Spleen (tissue), 11 donors: ENCODE measurements at regions not wholly inside any gene's neighbourhood (a gene's known extent, or its start where the extent isn't known, plus 50 kb on each side); places are given as distances from the start of the nearest gene placed in this dataset.

Source experiments
- DNase-seq: peaks from one replicate; pipeline ENCODE4 v3.0.0-alpha.2; 2020
- H3K27ac ChIP-seq, 8 donors: fragments of 200-600 bp; sonication (generic) in 7 of 8; 1 replicate in 4 of 8; 2 replicates in 4 of 8; pipeline versions ENCODE4 v1.5.0 to v1.8.0; 2016 to 2021; ENCODE audit warnings: inconsistent platforms in 4 of 8, mild to moderate bottlenecking in 4 of 8, moderate library complexity in 1 of 8
- H3K27me3 ChIP-seq, 7 donors: fragments of 200-600 bp; sonication (generic) in 6 of 7; replicated peaks in 1 of 7; 1 replicate in 4 of 7; 2 replicates in 3 of 7; pipeline versions ENCODE4 v1.5.0 to v1.8.0; 2016 to 2021; ENCODE audit warnings: inconsistent platforms in 3 of 7, mild to moderate bottlenecking in 1 of 7
- H3K36me3 ChIP-seq, 6 donors: fragments of 200-600 bp; sonication (generic) in 5 of 6; 1 replicate in 4 of 6; 2 replicates in 2 of 6; pipeline versions ENCODE4 v1.5.0 to v1.8.0; 2016 to 2021; ENCODE audit warnings: inconsistent platforms in 2 of 6
- H3K4me1 ChIP-seq, 6 donors: fragments of 200-600 bp; sonication (generic) in 5 of 6; 1 replicate in 3 of 6; 2 replicates in 3 of 6; pipeline versions ENCODE4 v1.5.0 to v1.8.0; 2016 to 2021; ENCODE audit warnings: inconsistent platforms in 3 of 6
- H3K4me3 ChIP-seq, 8 donors: fragments of 200-600 bp; sonication (generic) in 7 of 8; 1 replicate in 4 of 8; 2 replicates in 4 of 8; pipeline versions ENCODE4 v1.5.0 to v1.8.0; 2016 to 2021; ENCODE audit warnings: inconsistent platforms in 4 of 8, mild to moderate bottlenecking in 4 of 8, moderate library complexity in 2 of 8
- H3K9me3 ChIP-seq, 8 donors: fragments of 200-600 bp; sonication (generic) in 7 of 8; 1 replicate in 4 of 8; 2 replicates in 4 of 8; pipeline versions ENCODE4 v1.5.0 to v1.8.0; 2016 to 2021; ENCODE audit warnings: inconsistent platforms in 4 of 8
- POLR2A ChIP-seq, 3 donors: fragments of 450-650 bp; IDR thresholded peaks; one replicate each; pipeline ENCODE4 v1.5.1; 2017; ENCODE audit warnings: antibody characterized with exemption in 3 of 3, mild to moderate bottlenecking in 1 of 3
- POLR2AphosphoS5 ChIP-seq, 3 donors: sonication (generic); formaldehyde crosslinking; IDR thresholded peaks; one replicate each; pipeline ENCODE4 v1.5.1; 2017; ENCODE audit warnings: antibody characterized with exemption in 3 of 3
- WGBS, 5 donors: extraction: QIAGEN DNeasy Blood & Tissue Kit in 3 of 5; methylation state at CpG; one replicate each; pipeline versions ENCODE4 v1.1.5 to v1.1.7; 2013 to 2018; 5-methylcytosine and 5-hydroxymethylcytosine counted together
- intact Hi-C: fragments of 100-400 bp; cut with DNase I; formaldehyde crosslinking; loops from one replicate; pipeline ENCODE4 v1.15.0; 2023; ENCODE audit warnings: low total_unique reads
- TF ChIP-seq, protein P1 (sequence below), 11 experiments: fragments of 200-600 bp in 7 of 11; fragments of 450-650 bp in 4 of 11; sonication (generic) in 4 of 11; IDR thresholded peaks in 8 of 11; conservative IDR thresholded peaks in 3 of 11; 1 replicate in 7 of 11; 2 replicates in 4 of 11; pipeline versions ENCODE4 v1.4.0 to v1.8.0; 2016 to 2021; ENCODE audit warnings: antibody characterized with exemption in 11 of 11, inconsistent platforms in 4 of 11, mild to moderate bottlenecking in 1 of 11
- donor health status: healthy with polysubstance abuse.
- donor health status: DM: no; HTN: no; CAD: no; lungs with moderate emphysema.
- donor health status: DM: no; HTN: no; CAD: no.
- donor health status: Bipolar disorder and iron deficiency.
- donor health status: healthy.
- donor health status: DM: no; HTN: no; CAD: no.
- donor health status: DM: yes; HTN: yes; CAD: no.

DNA sequence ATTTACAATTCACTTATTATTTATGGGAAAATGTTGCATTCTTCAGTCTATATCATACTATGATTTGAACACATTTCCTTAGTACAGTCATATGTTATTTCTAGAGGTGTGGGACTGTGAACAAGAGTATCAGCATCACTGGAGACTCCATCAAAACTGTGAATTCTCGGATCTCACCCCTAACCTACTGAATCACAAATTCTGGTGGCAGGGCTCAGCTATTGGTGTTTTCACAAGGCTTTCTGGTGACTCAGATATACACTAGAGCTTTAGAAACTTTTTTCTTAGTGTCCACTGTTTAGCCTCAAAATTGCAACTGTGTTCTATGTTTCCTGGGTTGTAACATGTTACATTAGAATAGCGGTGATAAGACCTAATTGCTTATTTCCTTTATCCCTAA lies 352.9 kb upstream of the DDI1 start:
- Histone ChIP-seq H3K4me3 (no peak overlapping the region), H3K27ac (no peak overlapping the region), H3K27me3 (no peaks in the 10 kb centered on the region), H3K9me3 (no peaks in the 10 kb centered on the region), H3K4me1 (peaks cover 0 to 10% (median 5%) of the 10 kb centered on the region in 6 donors), H3K36me3 (no peaks in the 10 kb centered on the region)
- DNase-seq: no peak
- 81 to 89% (median 82%) methylated on average over 2 of the region's 2 CpGs for WGBS, 5 donors
- no peak for TF ChIP-seq POLR2AphosphoS5 (IDR thresholded peaks at IDR 0.05)
- TF ChIP-seq, protein P1, sequence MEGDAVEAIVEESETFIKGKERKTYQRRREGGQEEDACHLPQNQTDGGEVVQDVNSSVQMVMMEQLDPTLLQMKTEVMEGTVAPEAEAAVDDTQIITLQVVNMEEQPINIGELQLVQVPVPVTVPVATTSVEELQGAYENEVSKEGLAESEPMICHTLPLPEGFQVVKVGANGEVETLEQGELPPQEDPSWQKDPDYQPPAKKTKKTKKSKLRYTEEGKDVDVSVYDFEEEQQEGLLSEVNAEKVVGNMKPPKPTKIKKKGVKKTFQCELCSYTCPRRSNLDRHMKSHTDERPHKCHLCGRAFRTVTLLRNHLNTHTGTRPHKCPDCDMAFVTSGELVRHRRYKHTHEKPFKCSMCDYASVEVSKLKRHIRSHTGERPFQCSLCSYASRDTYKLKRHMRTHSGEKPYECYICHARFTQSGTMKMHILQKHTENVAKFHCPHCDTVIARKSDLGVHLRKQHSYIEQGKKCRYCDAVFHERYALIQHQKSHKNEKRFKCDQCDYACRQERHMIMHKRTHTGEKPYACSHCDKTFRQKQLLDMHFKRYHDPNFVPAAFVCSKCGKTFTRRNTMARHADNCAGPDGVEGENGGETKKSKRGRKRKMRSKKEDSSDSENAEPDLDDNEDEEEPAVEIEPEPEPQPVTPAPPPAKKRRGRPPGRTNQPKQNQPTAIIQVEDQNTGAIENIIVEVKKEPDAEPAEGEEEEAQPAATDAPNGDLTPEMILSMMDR (IDR thresholded peaks at IDR 0.05 in 8 of 11, conservative IDR thresholded peaks at IDR 0.05 in 3 of 11): no peak
- TF ChIP-seq POLR2A (IDR thresholded peaks at IDR 0.05): no peak
- intact Hi-C loops: loop anchor here (10.0 kb wide), 1 partner anchor 471 kb away; no protein-coding TSS in a partner anchor

DNA sequence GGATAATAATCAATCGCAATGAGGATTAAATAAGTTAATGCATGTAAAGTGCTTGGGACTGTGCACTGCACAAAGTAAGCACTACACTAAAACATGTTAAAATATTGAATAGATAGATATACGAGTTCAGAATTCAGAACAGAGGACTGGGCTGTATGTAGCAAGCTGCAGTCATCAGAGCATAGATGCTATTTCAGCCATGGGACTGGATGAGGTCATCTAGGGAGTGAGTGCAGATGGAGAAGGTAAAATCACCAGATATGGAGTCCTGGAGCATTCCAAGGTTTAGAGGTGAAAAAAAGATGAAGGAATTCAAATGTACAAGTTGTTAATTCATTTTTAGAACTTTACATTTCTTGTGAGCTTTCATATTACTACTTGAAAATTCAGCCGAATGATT lies 347.5 kb upstream of the DDI1 start:
- no peaks in the 10 kb centered on the region for H3K36me3 ChIP-seq
- H3K27ac ChIP-seq: no peak overlapping the region
- DNase-seq: no peak
- TF ChIP-seq POLR2AphosphoS5 (IDR thresholded peaks at IDR 0.05): no peak
- no peak for TF ChIP-seq POLR2A (IDR thresholded peaks at IDR 0.05)
- TF ChIP-seq, protein P1 (IDR thresholded peaks at IDR 0.05 in 8 of 11, conservative IDR thresholded peaks at IDR 0.05 in 3 of 11): no peak
- no peaks in the 10 kb centered on the region for H3K27me3 ChIP-seq
- intact Hi-C loops: loop anchor here (10.0 kb wide), 1 partner anchor 466 kb away; no protein-coding TSS in a partner anchor
- 86 to 94% (median 92%) methylated on average over 3 of the region's 3 CpGs for WGBS, 5 donors
- H3K9me3 ChIP-seq: no peaks in the 10 kb centered on the region
- H3K4me1 ChIP-seq: no peaks in the 10 kb centered on the region
- H3K4me3 ChIP-seq: no peak overlapping the region

DNA sequence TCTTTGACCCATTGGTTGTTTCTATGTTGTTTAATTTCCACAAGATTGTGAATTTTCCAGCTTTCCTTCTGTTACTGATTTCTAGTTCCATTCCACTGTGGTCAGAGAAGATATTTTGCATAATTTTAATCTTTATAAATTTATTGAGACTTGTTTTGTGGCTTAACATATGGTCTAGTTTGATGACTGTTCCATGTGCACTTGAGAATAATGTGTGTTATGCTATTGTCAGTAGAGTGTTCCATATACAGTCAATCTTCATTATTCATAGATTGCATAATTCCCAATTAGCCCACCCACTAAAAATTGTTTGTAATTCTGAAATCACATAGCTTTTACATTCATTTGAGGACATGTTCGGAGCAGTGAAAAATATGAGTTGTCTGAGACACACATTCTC lies 346.1 kb upstream of the DDI1 start:
- Histone ChIP-seq H3K27ac (no peak overlapping the region), H3K9me3 (no peaks in the 10 kb centered on the region), H3K27me3 (no peaks in the 10 kb centered on the region), H3K4me1 (no peaks in the 10 kb centered on the region), H3K4me3 (no peak overlapping the region), H3K36me3 (no peaks in the 10 kb centered on the region)
- DNase-seq: no peak
- intact Hi-C loops: no loop called here
- WGBS, 5 donors: 32 to 98% (median 89%) methylated on average over 1 of the region's 1 CpG
- TF ChIP-seq, protein P1 (IDR thresholded peaks at IDR 0.05 in 8 of 11, conservative IDR thresholded peaks at IDR 0.05 in 3 of 11): no peak
- TF ChIP-seq POLR2A (IDR thresholded peaks at IDR 0.05) (no peak), POLR2AphosphoS5 (IDR thresholded peaks at IDR 0.05) (no peak)

DNA sequence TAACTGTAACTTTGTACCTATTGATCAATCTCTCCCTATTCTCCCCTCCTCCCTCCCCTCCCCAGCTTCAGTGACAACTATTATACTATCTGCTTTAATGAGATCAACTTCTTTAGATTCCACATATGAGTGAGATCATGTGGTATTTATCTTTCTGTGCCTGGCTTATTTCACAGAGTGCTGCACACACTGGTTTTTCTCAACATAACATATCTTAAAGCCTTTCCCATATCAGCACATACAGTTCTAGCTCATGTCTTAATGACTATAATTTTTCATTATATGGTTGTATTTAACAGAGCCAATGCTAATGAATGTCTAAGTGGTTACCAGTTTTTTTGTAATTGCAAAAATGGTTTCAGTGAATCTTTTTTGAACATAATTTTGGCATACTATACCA lies 340.3 kb upstream of the DDI1 start:
- H3K27ac ChIP-seq: no peak overlapping the region
- H3K4me1 ChIP-seq: no peaks in the 10 kb centered on the region
- H3K36me3 ChIP-seq: no peaks in the 10 kb centered on the region
- no peaks in the 10 kb centered on the region for H3K27me3 ChIP-seq
- TF ChIP-seq, protein P1 (IDR thresholded peaks at IDR 0.05 in 8 of 11, conservative IDR thresholded peaks at IDR 0.05 in 3 of 11): no peak
- no peak for TF ChIP-seq POLR2AphosphoS5 (IDR thresholded peaks at IDR 0.05)
- no peak for TF ChIP-seq POLR2A (IDR thresholded peaks at IDR 0.05)
- H3K9me3 ChIP-seq: peaks cover 0 to 9% (median 0%) of the 10 kb centered on the region in 8 donors
- intact Hi-C loops: no loop called here
- H3K4me3 ChIP-seq: no peak overlapping the region
- no peak for DNase-seq
